Smooth muscle cell (in vitro differentiated cells): ENCODE measurements at regions not wholly inside any gene's neighbourhood (a gene's known extent, or its start where the extent isn't known, plus 50 kb on each side); places are given as distances from the start of the nearest gene placed in this dataset.

Experiments used
- DNase-seq: peaks from one replicate; lab custom pipeline; 2025; ENCODE audit not compliant: unreplicated experiment; lab: John Stamatoyannopoulos, UW
- H2AFZ ChIP-seq: fragments of 200-600 bp; sonication (generic); 2 replicates; pipeline ENCODE4 v1.6.0; 2016; ENCODE audit warnings: antibody characterized with exemption, low read depth, mild to moderate bottlenecking
- H3F3A ChIP-seq: fragments of 200-600 bp; sonication (generic); 2 replicates; pipeline ENCODE4 v1.6.0; 2017; ENCODE audit warnings: antibody characterized with exemption, low read depth
- H3K27ac ChIP-seq: fragments of 200-600 bp; sonication (generic); 2 replicates; pipeline ENCODE4 v1.5.1; 2016; ENCODE audit warnings: low read depth, mild to moderate bottlenecking
- H3K27me3 ChIP-seq: fragments of 200-600 bp; sonication (generic); 2 replicates; pipeline ENCODE4 v1.6.1; 2016; ENCODE audit warnings: low read depth, mild to moderate bottlenecking
- H3K36me3 ChIP-seq: fragments of 200-600 bp; sonication (generic); 2 replicates; pipeline ENCODE4 v1.5.1; 2016; ENCODE audit warnings: low read depth
- H3K4me1 ChIP-seq: fragments of 200-600 bp; sonication (generic); 2 replicates; pipeline ENCODE4 v1.5.1; 2016; ENCODE audit warnings: low read depth
- H3K4me2 ChIP-seq: fragments of 200-600 bp; sonication (generic); 2 replicates; pipeline ENCODE4 v1.6.0; 2016; ENCODE audit warnings: mild to moderate bottlenecking
- H3K4me3 ChIP-seq: fragments of 200-600 bp; sonication (generic); 2 replicates; pipeline ENCODE4 v1.5.1; 2016; ENCODE audit warnings: mild to moderate bottlenecking
- H3K79me2 ChIP-seq: fragments of 200-600 bp; sonication (generic); 2 replicates; pipeline ENCODE4 v1.6.0; 2016; ENCODE audit warnings: low read depth, mild to moderate bottlenecking
- H3K9ac ChIP-seq: fragments of 200-600 bp; sonication (generic); 2 replicates; pipeline ENCODE4 v1.6.0; 2016; ENCODE audit warnings: low read depth
- H3K9me3 ChIP-seq: fragments of 200-600 bp; sonication (generic); replicated peaks from 2 replicates; pipeline ENCODE4 v1.5.1; 2016; ENCODE audit warnings: low read depth
- H4K20me1 ChIP-seq: fragments of 200-600 bp; sonication (generic); 2 replicates; pipeline ENCODE4 v1.6.0; 2016; ENCODE audit warnings: low read depth
- WGBS: methylation state at CpG from one replicate; pipeline ENCODE4 v1.1.7; 2016; ENCODE audit warnings: low lambda C conversion rate; 5-methylcytosine and 5-hydroxymethylcytosine counted together
- TF ChIP-seq, protein P1 (sequence below): fragments of 200-600 bp; sonication (generic); IDR thresholded peaks from 2 replicates; pipeline ENCODE4 v1.5.1; 2017; ENCODE audit warnings: borderline replicate concordance, mild to moderate bottlenecking, antibody characterized with exemption; ENCODE audit not compliant: insufficient read depth, poor library complexity, severe bottlenecking

DNA sequence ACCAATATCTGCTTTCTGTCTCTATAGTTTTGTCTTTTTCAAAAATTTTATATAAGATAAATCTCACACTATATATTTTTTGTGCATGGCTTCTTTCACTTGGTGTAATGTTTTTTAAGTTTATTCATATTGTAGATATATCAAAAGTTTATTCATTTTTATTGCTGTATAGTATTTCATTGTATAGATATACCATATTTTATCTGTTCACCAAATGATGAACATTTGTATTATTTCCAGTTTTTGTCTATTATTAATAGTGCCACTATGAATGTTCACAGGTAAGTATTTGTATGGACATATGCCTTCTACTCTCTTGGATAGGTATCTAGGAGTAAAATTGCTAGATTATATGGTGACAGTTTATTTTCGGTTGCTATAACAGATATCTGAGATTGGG lies 289.5 kb upstream of the CITED2 start:
- Histone ChIP-seq H3K36me3 (no peaks in the 10 kb centered on the region), H2AFZ (no peak overlapping the region), H3K27me3 (no peaks in the 10 kb centered on the region), H3F3A (no peaks in the 10 kb centered on the region), H3K9me3 (no peaks in the 10 kb centered on the region), H3K4me2 (no peak overlapping the region), H3K4me1 (no peaks in the 10 kb centered on the region), H3K4me3 (no peak overlapping the region), H3K9ac (no peak overlapping the region), H3K27ac (no peak overlapping the region), H3K79me2 (no peaks in the 10 kb centered on the region), H4K20me1 (no peaks in the 10 kb centered on the region)
- TF ChIP-seq, protein P1, sequence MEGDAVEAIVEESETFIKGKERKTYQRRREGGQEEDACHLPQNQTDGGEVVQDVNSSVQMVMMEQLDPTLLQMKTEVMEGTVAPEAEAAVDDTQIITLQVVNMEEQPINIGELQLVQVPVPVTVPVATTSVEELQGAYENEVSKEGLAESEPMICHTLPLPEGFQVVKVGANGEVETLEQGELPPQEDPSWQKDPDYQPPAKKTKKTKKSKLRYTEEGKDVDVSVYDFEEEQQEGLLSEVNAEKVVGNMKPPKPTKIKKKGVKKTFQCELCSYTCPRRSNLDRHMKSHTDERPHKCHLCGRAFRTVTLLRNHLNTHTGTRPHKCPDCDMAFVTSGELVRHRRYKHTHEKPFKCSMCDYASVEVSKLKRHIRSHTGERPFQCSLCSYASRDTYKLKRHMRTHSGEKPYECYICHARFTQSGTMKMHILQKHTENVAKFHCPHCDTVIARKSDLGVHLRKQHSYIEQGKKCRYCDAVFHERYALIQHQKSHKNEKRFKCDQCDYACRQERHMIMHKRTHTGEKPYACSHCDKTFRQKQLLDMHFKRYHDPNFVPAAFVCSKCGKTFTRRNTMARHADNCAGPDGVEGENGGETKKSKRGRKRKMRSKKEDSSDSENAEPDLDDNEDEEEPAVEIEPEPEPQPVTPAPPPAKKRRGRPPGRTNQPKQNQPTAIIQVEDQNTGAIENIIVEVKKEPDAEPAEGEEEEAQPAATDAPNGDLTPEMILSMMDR: no peak
- no peak for DNase-seq
- 91% methylated on average over 1 of the region's 1 CpG for WGBS

DNA sequence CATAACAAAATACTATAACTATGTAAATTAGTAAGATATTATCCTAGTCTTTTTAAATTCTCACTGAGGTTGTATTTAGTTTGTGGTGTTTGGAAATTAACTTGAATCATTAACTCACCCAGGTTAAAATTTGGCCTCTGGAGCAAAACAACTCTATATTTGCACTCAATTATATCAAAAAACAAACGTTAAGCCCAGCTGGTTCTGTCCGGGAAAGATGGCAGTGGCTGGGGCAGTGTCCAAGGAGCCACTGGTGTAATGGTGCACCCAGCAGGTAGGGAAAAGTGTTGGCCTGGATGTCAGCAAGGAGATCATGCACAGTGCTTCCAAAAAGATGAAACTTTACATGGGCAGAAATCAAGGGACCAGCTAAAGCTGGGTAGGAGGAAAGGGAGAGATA lies 285.3 kb upstream of the CITED2 start:
- H3K27me3 ChIP-seq: no peaks in the 10 kb centered on the region
- H2AFZ ChIP-seq: no peak overlapping the region
- H3K79me2 ChIP-seq: no peaks in the 10 kb centered on the region
- WGBS: 71% methylated on average over 2 of the region's 2 CpGs
- TF ChIP-seq, protein P1: no peak
- no peaks in the 10 kb centered on the region for H3K36me3 ChIP-seq
- no peak overlapping the region for H3K9ac ChIP-seq
- H3K4me3 ChIP-seq: no peak overlapping the region
- DNase-seq: no peak
- peaks cover 10% of the 10 kb centered on the region for H3K4me1 ChIP-seq
- no peaks in the 10 kb centered on the region for H4K20me1 ChIP-seq
- H3K4me2 ChIP-seq: no peak overlapping the region
- no peaks in the 10 kb centered on the region for H3K9me3 ChIP-seq
- H3F3A ChIP-seq: no peaks in the 10 kb centered on the region
- no peak overlapping the region for H3K27ac ChIP-seq

DNA sequence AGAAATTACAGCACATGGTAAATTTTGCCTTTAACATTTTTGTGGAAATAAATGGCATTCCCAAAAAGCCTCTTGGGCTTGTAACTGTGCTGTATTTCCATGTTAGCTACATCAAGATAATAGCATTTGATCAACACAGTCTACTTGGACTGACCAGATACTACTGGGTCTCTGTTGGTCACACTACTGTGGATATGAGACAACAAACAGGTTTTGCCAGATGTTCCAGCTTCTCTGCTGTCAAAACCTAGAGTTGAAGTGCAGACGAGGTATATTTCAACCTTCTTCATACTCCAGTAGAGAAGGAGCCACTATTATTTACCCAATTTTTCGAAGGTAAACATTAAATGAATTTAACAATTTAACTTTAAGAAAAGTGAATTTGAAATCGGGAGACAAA lies 284.7 kb upstream of the CITED2 start:
- Histone ChIP-seq H3K36me3 (no peaks in the 10 kb centered on the region), H2AFZ (no peak overlapping the region), H3K9me3 (no peaks in the 10 kb centered on the region), H3K27ac (no peak overlapping the region), H4K20me1 (no peaks in the 10 kb centered on the region), H3K27me3 (no peaks in the 10 kb centered on the region), H3K4me3 (no peak overlapping the region), H3K4me1 (peaks cover 13% of the 10 kb centered on the region), H3K9ac (no peak overlapping the region), H3K79me2 (no peaks in the 10 kb centered on the region), H3K4me2 (no peak overlapping the region), H3F3A (no peaks in the 10 kb centered on the region)
- TF ChIP-seq, protein P1: no peak
- DNase-seq: no peak
- WGBS: 90% methylated on average over 3 of the region's 3 CpGs

DNA sequence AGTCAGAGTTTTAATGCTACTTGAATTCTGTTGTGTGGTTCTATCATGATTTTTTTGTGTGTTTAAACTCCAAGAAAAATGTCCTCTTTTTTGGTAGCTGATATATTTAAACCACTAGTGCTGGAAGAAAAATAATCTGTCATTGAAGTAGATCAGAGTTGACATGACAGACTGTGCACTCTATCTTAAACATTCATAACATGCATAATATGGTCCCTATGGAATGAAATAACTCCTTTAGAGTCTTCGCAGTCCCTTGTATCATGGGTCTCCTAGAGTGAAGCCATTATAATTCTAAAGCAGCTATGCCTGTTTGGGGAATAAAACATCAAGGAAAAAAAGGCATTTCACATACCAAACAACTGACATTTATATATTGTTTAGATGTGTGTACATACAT lies 282.7 kb upstream of the CITED2 start:
- H3K9ac ChIP-seq: no peak overlapping the region
- H3K79me2 ChIP-seq: no peaks in the 10 kb centered on the region
- 95% methylated on average over 1 of the region's 1 CpG for WGBS
- no peaks in the 10 kb centered on the region for H3K27me3 ChIP-seq
- H3F3A ChIP-seq: no peaks in the 10 kb centered on the region
- H3K9me3 ChIP-seq: no peaks in the 10 kb centered on the region
- H3K27ac ChIP-seq: no peak overlapping the region
- no peak overlapping the region for H3K4me3 ChIP-seq
- no peaks in the 10 kb centered on the region for H3K36me3 ChIP-seq
- H3K4me1 ChIP-seq: peaks cover 13% of the 10 kb centered on the region
- H3K4me2 ChIP-seq: no peak overlapping the region
- no peak overlapping the region for H2AFZ ChIP-seq
- TF ChIP-seq, protein P1: no peak
- no peaks in the 10 kb centered on the region for H4K20me1 ChIP-seq
- DNase-seq: no peak
